ENCODE measurements at regions not wholly inside any gene's neighbourhood (a gene's known extent, or its start where the extent isn't known, plus 50 kb on each side); places are given as distances from the start of the nearest gene placed in this dataset.

DNA sequence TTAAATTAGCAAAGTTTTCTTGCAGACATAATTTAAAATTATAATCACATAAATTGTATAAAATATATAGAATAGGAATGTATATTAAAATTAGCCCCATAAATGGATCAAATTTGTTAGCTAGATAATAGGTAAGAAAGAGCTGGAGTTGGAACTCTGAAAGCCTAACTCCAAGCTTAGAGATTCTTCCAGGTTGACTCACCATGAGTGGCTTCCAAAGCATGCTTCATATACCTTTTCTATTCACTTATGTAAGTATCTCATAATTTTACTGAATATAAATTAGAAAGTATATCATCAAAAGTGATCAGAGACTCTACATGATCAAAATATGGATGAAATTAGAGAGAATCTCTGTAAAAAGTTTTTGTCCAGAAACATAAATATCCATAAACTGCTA lies 320.7 kb upstream of the MAGI2 start:
- TF ChIP-seq EZH2 (IDR thresholded peaks at IDR 0.05) = no peak
- TF ChIP-seq POLR2AphosphoS5 (IDR thresholded peaks at IDR 0.05; ENCODE audit: borderline replicate concordance, low read depth, low read length) = no peak
